GM10266 (cell line): ENCODE measurements at regions not wholly inside any gene's neighbourhood (a gene's known extent, or its start where the extent isn't known, plus 50 kb on each side); places are given as distances from the start of the nearest gene placed in this dataset.

Experiments used
- DNase-seq: peaks from one replicate; pipeline ENCODE4 v3.0.0; 2012; ENCODE audit errors: extremely low spot score
- CTCF ChIP-seq: IDR thresholded peaks from 2 replicates; pipeline ENCODE4 v1.5.1; 2012; ENCODE audit warnings: mild to moderate bottlenecking, low read depth; ENCODE audit not compliant: control insufficient read depth, insufficient read depth; ENCODE audit errors: missing control alignments

- no peak for DNase-seq
- TF ChIP-seq CTCF: no peak
Observed at GRCh38 chr5:109580225-109580624, 109.5 kb upstream of the MAN2A1 start.

- no peak for DNase-seq
Observed at GRCh38 chr5:109575506-109575905, 114.2 kb upstream of the MAN2A1 start.

DNA sequence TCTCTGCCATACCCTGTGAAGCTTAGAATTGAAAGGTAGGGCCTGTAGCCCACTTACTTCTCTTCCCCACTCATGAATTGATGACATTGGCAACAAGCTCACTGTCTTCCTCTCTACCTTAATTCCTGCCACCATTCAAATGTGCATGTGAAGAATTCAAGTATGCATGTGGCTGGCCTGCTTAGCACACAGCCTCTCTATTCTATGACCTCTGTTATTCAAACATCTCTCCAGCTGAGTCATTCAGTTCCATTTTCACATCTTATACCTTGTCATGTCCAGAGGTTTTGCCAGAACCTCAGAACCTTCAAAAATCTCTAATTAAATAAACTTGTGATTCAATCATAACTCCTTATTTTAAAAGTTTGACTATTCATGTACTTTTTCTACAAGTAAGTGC lies 114.7 kb upstream of the MAN2A1 start:
- TF ChIP-seq CTCF: no peak
- DNase-seq: no peak

More at GRCh38 chr5:109575506-109575905, 114.2 kb upstream of the MAN2A1 start:
- TF ChIP-seq CTCF: no peak

GRCh38 chr5:109573766-109574165 lies 116.0 kb upstream of the MAN2A1 start:
- TF ChIP-seq CTCF: no peak
- no peak for DNase-seq

GRCh38 chr5:109573256-109573655 lies 116.5 kb upstream of the MAN2A1 start:
- DNase-seq: no peak
- no peak for TF ChIP-seq CTCF

DNA sequence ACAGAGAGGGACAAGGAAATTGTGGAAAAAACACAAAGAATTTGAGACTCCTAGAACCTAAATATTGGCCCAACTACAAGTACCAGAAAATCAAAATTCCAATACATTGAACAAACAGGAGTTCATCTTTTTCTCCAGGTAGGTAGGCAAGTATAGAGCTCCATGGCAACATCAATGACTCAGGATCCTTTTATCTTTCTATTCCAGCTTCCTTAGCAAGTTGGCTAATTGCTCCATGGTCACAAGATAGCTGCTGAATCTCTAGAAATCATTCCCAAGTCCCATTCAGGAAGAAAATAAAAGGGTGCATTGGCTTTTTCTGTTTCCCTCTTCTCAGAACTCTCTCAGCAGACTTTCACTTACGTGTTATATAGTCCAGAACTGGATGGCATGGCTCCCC lies 117.9 kb upstream of the MAN2A1 start:
- TF ChIP-seq CTCF: no peak
- no peak for DNase-seq

- DNase-seq: no peak
- TF ChIP-seq CTCF: no peak
Observed at GRCh38 chr5:109570362-109570874, 119.3 kb upstream of the MAN2A1 start.
